Trophoblast cell (in vitro differentiated cells and primary cell): ENCODE measurements at regions not wholly inside any gene's neighbourhood (a gene's known extent, or its start where the extent isn't known, plus 50 kb on each side); places are given as distances from the start of the nearest gene placed in this dataset.
A peak's percentile ranks its signal among the peaks of the same experiment; 100 is the strongest.

Experiments
- DNase-seq, 2 donors: peaks; one replicate each; pipeline ENCODE4 v3.0.0-alpha.2; 2016
- H2AFZ ChIP-seq: 2 replicates; pipeline ENCODE4 v1.6.1; 2013; ENCODE audit warnings: low read length, moderate library complexity, mild to moderate bottlenecking; ENCODE audit not compliant: insufficient read depth, poor library complexity
- H2AK5ac ChIP-seq: 2 replicates; pipeline ENCODE4 v1.6.1; 2013; ENCODE audit warnings: mild to moderate bottlenecking, low read length
- H2BK120ac ChIP-seq: 2 replicates; pipeline ENCODE4 v1.6.1; 2013; ENCODE audit warnings: low read length, mild to moderate bottlenecking, moderate library complexity; ENCODE audit not compliant: insufficient read depth, poor library complexity
- H2BK12ac ChIP-seq: 2 replicates; pipeline ENCODE4 v1.6.1; 2013; ENCODE audit warnings: mild to moderate bottlenecking, low read length, moderate library complexity
- H2BK5ac ChIP-seq: 2 replicates; pipeline ENCODE4 v1.6.1; 2013; ENCODE audit warnings: low read length, low read depth, moderate library complexity, mild to moderate bottlenecking; ENCODE audit not compliant: poor library complexity
- H3K14ac ChIP-seq: 2 replicates; pipeline ENCODE4 v1.6.1; 2013; ENCODE audit warnings: mild to moderate bottlenecking, low read length
- H3K18ac ChIP-seq: 2 replicates; pipeline ENCODE4 v1.6.1; 2013; ENCODE audit warnings: mild to moderate bottlenecking, low read length
- H3K23ac ChIP-seq: 2 replicates; pipeline ENCODE4 v1.6.1; 2013; ENCODE audit warnings: low read length
- H3K27ac ChIP-seq: 2 replicates; pipeline ENCODE4 v1.5.1; 2013; ENCODE audit warnings: low read depth, mild to moderate bottlenecking, inconsistent platforms, low read length, moderate library complexity
- H3K27me3 ChIP-seq: 2 replicates; pipeline ENCODE4 v1.6.1; 2013; ENCODE audit warnings: inconsistent platforms, mild to moderate bottlenecking, low read length, moderate library complexity; ENCODE audit not compliant: insufficient read depth
- H3K36me3 ChIP-seq, 2 experiments: 1 replicate in 1 of 2; 2 replicates in 1 of 2; pipeline ENCODE4 v1.6.1; 2013; ENCODE audit warnings: low read length in 2 of 2, mild to moderate bottlenecking in 2 of 2, moderate library complexity in 1 of 2; ENCODE audit not compliant: insufficient read depth in 2 of 2, control insufficient read depth in 1 of 2
- H3K4ac ChIP-seq: 2 replicates; pipeline ENCODE4 v1.6.1; 2013; ENCODE audit warnings: low read depth, mild to moderate bottlenecking, low read length, moderate library complexity
- H3K4me1 ChIP-seq, 2 experiments: 1 replicate in 1 of 2; 2 replicates in 1 of 2; pipeline ENCODE4 v1.6.1; 2013; ENCODE audit warnings: low read length in 2 of 2, mild to moderate bottlenecking in 2 of 2, moderate library complexity in 1 of 2; ENCODE audit not compliant: insufficient read depth in 2 of 2, control insufficient read depth in 1 of 2
- H3K4me2 ChIP-seq: 2 replicates; pipeline ENCODE4 v1.6.1; 2013; ENCODE audit warnings: inconsistent platforms, mild to moderate bottlenecking, low read length, moderate library complexity
- H3K4me3 ChIP-seq: 2 replicates; pipeline ENCODE4 v1.5.1; 2013; ENCODE audit warnings: mild to moderate bottlenecking, low read depth, low read length, inconsistent platforms
- H3K79me1 ChIP-seq: one replicate; pipeline ENCODE4 v1.6.1; 2013; ENCODE audit warnings: low read length
- H3K79me2 ChIP-seq: 2 replicates; pipeline ENCODE4 v1.6.1; 2013; ENCODE audit warnings: low read length, mild to moderate bottlenecking; ENCODE audit not compliant: control insufficient read depth, insufficient read depth, poor library complexity
- H3K9ac ChIP-seq: 2 replicates; pipeline ENCODE4 v1.6.1; 2013; ENCODE audit warnings: mild to moderate bottlenecking, low read length
- H3K9me3 ChIP-seq: 2 replicates; pipeline ENCODE4 v1.6.1; 2013; ENCODE audit warnings: low read depth, mild to moderate bottlenecking, control low read depth, inconsistent platforms, low read length; ENCODE audit not compliant: insufficient read depth
- H4K12ac ChIP-seq: 2 replicates; pipeline ENCODE4 v1.6.1; 2013; ENCODE audit warnings: low read depth, mild to moderate bottlenecking, low read length, moderate library complexity
- H4K8ac ChIP-seq: 2 replicates; pipeline ENCODE4 v1.6.1; 2013; ENCODE audit warnings: low read depth, mild to moderate bottlenecking, low read length, moderate library complexity
- H4K91ac ChIP-seq: one replicate; pipeline ENCODE4 v1.6.1; 2013; ENCODE audit warnings: low read depth, mild to moderate bottlenecking, low read length, moderate library complexity
- WGBS: extraction: QIAGEN DNeasy Blood & Tissue Kit; methylation state at CpG from one replicate; pipeline ENCODE4 v1.1.7; 2013; ENCODE audit warnings: missing lambda C conversion rate; ENCODE audit not compliant: insufficient read length, insufficient coverage; ENCODE audit errors: extremely low coverage; 5-methylcytosine and 5-hydroxymethylcytosine counted together

- no peak overlapping the region for H3K4me3 ChIP-seq
- peaks cover 1% of the 10 kb centered on the region for H3K79me1 ChIP-seq
- no peak overlapping the region for H3K27ac ChIP-seq
- no peak for DNase-seq
- no peak overlapping the region for H2AFZ ChIP-seq
- no peak overlapping the region for H3K9ac ChIP-seq
- H3K36me3 ChIP-seq, result no peaks in the 10 kb centered on the region
- no peak overlapping the region for H4K91ac ChIP-seq
- no peaks in the 10 kb centered on the region for H3K27me3 ChIP-seq
- H3K18ac ChIP-seq, result no peak overlapping the region
- WGBS, result no CpG with 5 or more reads among the region's 4 CpGs
- H3K9me3 ChIP-seq, result peaks cover 2% of the 10 kb centered on the region
- H3K23ac ChIP-seq, result no peak overlapping the region
- H3K4me2 ChIP-seq, result no peak overlapping the region
- H3K4me1 ChIP-seq, result peaks cover 0 to 3% of the 10 kb centered on the region in 2 experiments
- H2BK5ac ChIP-seq, result no peak overlapping the region
- no peak overlapping the region for H3K14ac ChIP-seq
- no peak overlapping the region for H3K4ac ChIP-seq
- no peaks in the 10 kb centered on the region for H3K79me2 ChIP-seq
- no peak overlapping the region for H2BK120ac ChIP-seq
- no peak overlapping the region for H2BK12ac ChIP-seq
- H2AK5ac ChIP-seq, result no peak overlapping the region
- no peak overlapping the region for H4K12ac ChIP-seq
- no peak overlapping the region for H4K8ac ChIP-seq
Observed at GRCh38 chr10:29011516-29011915, 277.4 kb upstream of the LYZL1 start.

- H3K36me3 ChIP-seq, result no peaks in the 10 kb centered on the region
- no peak overlapping the region for H4K12ac ChIP-seq
- peaks cover under 1% of the 10 kb centered on the region for H3K79me1 ChIP-seq
- H4K8ac ChIP-seq, result no peak overlapping the region
- H3K27ac ChIP-seq, result no peak overlapping the region
- no peak overlapping the region for H3K23ac ChIP-seq
- H3K4me1 ChIP-seq, result peaks cover 0 to 1% of the 10 kb centered on the region in 2 experiments
- no peak overlapping the region for H2BK5ac ChIP-seq
- no peak overlapping the region for H3K4me2 ChIP-seq
- DNase-seq, result peak; percentile 63 to 65
- no peak overlapping the region for H3K4me3 ChIP-seq
- no peaks in the 10 kb centered on the region for H3K79me2 ChIP-seq
- H3K18ac ChIP-seq, result no peak overlapping the region
- H2AK5ac ChIP-seq, result no peak overlapping the region
- no peak overlapping the region for H2BK120ac ChIP-seq
- H2BK12ac ChIP-seq, result no peak overlapping the region
- no peak overlapping the region for H4K91ac ChIP-seq
- H2AFZ ChIP-seq, result no peak overlapping the region
- H3K27me3 ChIP-seq, result no peaks in the 10 kb centered on the region
- WGBS, result no CpG with 5 or more reads among the region's 9 CpGs
- H3K9me3 ChIP-seq, result no peaks in the 10 kb centered on the region
- no peak overlapping the region for H3K9ac ChIP-seq
- H3K4ac ChIP-seq, result no peak overlapping the region
- H3K14ac ChIP-seq, result no peak overlapping the region
Observed at GRCh38 chr10:29012926-29013554, 275.8 kb upstream of the LYZL1 start.

- Histone ChIP-seq H4K91ac (no peak overlapping the region), H3K9ac (no peak overlapping the region), H3K9me3 (no peaks in the 10 kb centered on the region), H2BK120ac (no peak overlapping the region), H3K4me2 (no peak overlapping the region), H3K23ac (no peak overlapping the region), H2AFZ (no peak overlapping the region), H3K4me3 (no peak overlapping the region), H3K27me3 (no peaks in the 10 kb centered on the region), H3K18ac (no peak overlapping the region), H2BK5ac (no peak overlapping the region), H3K79me2 (peaks cover 2% of the 10 kb centered on the region), H3K27ac (no peak overlapping the region), H4K12ac (no peak overlapping the region), H4K8ac (no peak overlapping the region), H3K79me1 (peaks cover 10% of the 10 kb centered on the region), H3K14ac (no peak overlapping the region), H2BK12ac (no peak overlapping the region), H2AK5ac (no peak overlapping the region), H3K36me3 (no peaks in the 10 kb centered on the region), H3K4me1 (peaks cover 10 to 17% of the 10 kb centered on the region in 2 experiments), H3K4ac (no peak overlapping the region)
- no peak for DNase-seq
- WGBS, result no CpG with 5 or more reads among the region's 3 CpGs
Observed at GRCh38 chr10:29021591-29021990, 267.3 kb upstream of the LYZL1 start.

- peak overlapping the region; percentile 26 for H3K4me2 ChIP-seq
- H3K4me1 ChIP-seq, result peaks cover 10 to 17% of the 10 kb centered on the region in 2 experiments
- no peaks in the 10 kb centered on the region for H3K36me3 ChIP-seq
- peak overlapping the region; percentile 3 for H2BK12ac ChIP-seq
- no peak overlapping the region for H4K12ac ChIP-seq
- no peak overlapping the region for H2BK5ac ChIP-seq
- H3K4me3 ChIP-seq, result no peak overlapping the region
- H3K14ac ChIP-seq, result no peak overlapping the region
- no peak overlapping the region for H3K23ac ChIP-seq
- peaks cover 2% of the 10 kb centered on the region for H3K79me2 ChIP-seq
- H4K8ac ChIP-seq, result no peak overlapping the region
- peak overlapping the region; percentile 0 for H2BK120ac ChIP-seq
- H3K27me3 ChIP-seq, result no peaks in the 10 kb centered on the region
- H3K27ac ChIP-seq, result peak overlapping the region; percentile 57
- no peak overlapping the region for H3K9ac ChIP-seq
- peaks cover 10% of the 10 kb centered on the region for H3K79me1 ChIP-seq
- no peak overlapping the region for H4K91ac ChIP-seq
- WGBS, result no CpG with 5 or more reads among the region's 9 CpGs
- H3K4ac ChIP-seq, result no peak overlapping the region
- DNase-seq, result peak; percentile 21 to 40
- no peak overlapping the region for H3K18ac ChIP-seq
- H2AK5ac ChIP-seq, result no peak overlapping the region
- H3K9me3 ChIP-seq, result no peaks in the 10 kb centered on the region
- H2AFZ ChIP-seq, result peak overlapping the region; percentile 23
Observed at GRCh38 chr10:29022513-29022912, 266.4 kb upstream of the LYZL1 start.
